Liver (tissue), 2 donors: ENCODE measurements at regions not wholly inside any gene's neighbourhood (a gene's known extent, or its start where the extent isn't known, plus 50 kb on each side); places are given as distances from the start of the nearest gene placed in this dataset.

ENCODE experiments used
- TAF1 ChIP-seq: conservative IDR thresholded peaks from 2 replicates; pipeline ENCODE4 v1.6.1; 2016; ENCODE audit warnings: antibody characterized with exemption, mild to moderate bottlenecking
- TF ChIP-seq, protein P1 (sequence below): IDR thresholded peaks from 2 replicates; pipeline ENCODE4 v1.6.1; 2016; ENCODE audit warnings: antibody characterized with exemption, mild to moderate bottlenecking
- donor health status: healthy.

GRCh38 chr1:18045621-18046020 is 62.0 kb upstream of the IGSF21 start:
- TF ChIP-seq, protein P1, sequence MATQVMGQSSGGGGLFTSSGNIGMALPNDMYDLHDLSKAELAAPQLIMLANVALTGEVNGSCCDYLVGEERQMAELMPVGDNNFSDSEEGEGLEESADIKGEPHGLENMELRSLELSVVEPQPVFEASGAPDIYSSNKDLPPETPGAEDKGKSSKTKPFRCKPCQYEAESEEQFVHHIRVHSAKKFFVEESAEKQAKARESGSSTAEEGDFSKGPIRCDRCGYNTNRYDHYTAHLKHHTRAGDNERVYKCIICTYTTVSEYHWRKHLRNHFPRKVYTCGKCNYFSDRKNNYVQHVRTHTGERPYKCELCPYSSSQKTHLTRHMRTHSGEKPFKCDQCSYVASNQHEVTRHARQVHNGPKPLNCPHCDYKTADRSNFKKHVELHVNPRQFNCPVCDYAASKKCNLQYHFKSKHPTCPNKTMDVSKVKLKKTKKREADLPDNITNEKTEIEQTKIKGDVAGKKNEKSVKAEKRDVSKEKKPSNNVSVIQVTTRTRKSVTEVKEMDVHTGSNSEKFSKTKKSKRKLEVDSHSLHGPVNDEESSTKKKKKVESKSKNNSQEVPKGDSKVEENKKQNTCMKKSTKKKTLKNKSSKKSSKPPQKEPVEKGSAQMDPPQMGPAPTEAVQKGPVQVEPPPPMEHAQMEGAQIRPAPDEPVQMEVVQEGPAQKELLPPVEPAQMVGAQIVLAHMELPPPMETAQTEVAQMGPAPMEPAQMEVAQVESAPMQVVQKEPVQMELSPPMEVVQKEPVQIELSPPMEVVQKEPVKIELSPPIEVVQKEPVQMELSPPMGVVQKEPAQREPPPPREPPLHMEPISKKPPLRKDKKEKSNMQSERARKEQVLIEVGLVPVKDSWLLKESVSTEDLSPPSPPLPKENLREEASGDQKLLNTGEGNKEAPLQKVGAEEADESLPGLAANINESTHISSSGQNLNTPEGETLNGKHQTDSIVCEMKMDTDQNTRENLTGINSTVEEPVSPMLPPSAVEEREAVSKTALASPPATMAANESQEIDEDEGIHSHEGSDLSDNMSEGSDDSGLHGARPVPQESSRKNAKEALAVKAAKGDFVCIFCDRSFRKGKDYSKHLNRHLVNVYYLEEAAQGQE, result no peak
- TF ChIP-seq TAF1, result no peak
